HepG2 (cell line): ENCODE measurements at regions not wholly inside any gene's neighbourhood (a gene's known extent, or its start where the extent isn't known, plus 50 kb on each side); places are given as distances from the start of the nearest gene placed in this dataset.
A peak's percentile ranks its signal among the peaks of the same experiment; 100 is the strongest.

Experiments used
- ATAC-seq: fragments of 200-7000 bp; cut with Tn5 transposase; 3 replicates; pipeline ENCODE4 v1.9.1; 2020; ENCODE audit warnings: mild to moderate bottlenecking, moderate library complexity
- BruUV-seq: library from RNA; stranded (reverse); fragments of 400-500 nt; replicated peaks from 2 replicates; lab custom pipeline; 2021; lab: Mats Ljungman, UMichigan
- CTCF ChIA-PET: fragments of 300-600 bp; formaldehyde crosslinking; extraction: SDS; loops from one replicate; lab custom pipeline; 2021; ENCODE audit warnings: low total read pairs, inconsistent platforms, low intra/inter-chr PET ratio; lab: Yijun Ruan, JAX
- POLR2A ChIA-PET: fragments of 350-600 bp; sonication (Branson Sonifier 250); formaldehyde crosslinking; loops from one replicate; lab custom pipeline; 2020; ENCODE audit warnings: antibody characterized with exemption, inconsistent platforms; lab: Yijun Ruan, JAX
- DNase-seq: peaks from one replicate; pipeline ENCODE4 v3.0.0-alpha.2; 2015; ENCODE audit warnings: low spot score
- FAIRE-seq: peaks from 3 replicates; lab custom pipeline; 2011; peaks lifted over from hg19 to GRCh38; lab: Jason Lieb, UNC
- H2AFZ ChIP-seq: one replicate; pipeline ENCODE4 v1.6.1; 2011; ENCODE audit warnings: low read length, inconsistent platforms
- H3K27ac ChIP-seq: fragments of 300-600 bp; 3 replicates; pipeline ENCODE4 v1.8.0; 2011; ENCODE audit warnings: mixed run types, mild to moderate bottlenecking, mixed read lengths, low read length, inconsistent platforms; ENCODE audit not compliant: insufficient read depth; ENCODE audit errors: extremely low read length
- H3K27me3 ChIP-seq, 2 experiments: fragments of 200-600 bp in 1 of 2; 2 replicates in 1 of 2; 3 replicates in 1 of 2; pipeline versions ENCODE4 v1.6.0 to v1.8.0; 2011; ENCODE audit warnings: low read length in 2 of 2, mild to moderate bottlenecking in 2 of 2, moderate library complexity in 2 of 2, inconsistent platforms in 1 of 2; ENCODE audit not compliant: insufficient read depth in 2 of 2, control insufficient read depth in 1 of 2
- H3K36me3 ChIP-seq, 2 experiments: fragments of 200-600 bp in 1 of 2; replicated peaks in 1 of 2; 2 replicates in 1 of 2; 3 replicates in 1 of 2; pipeline versions ENCODE4 v1.5.1 to v1.8.0; 2011; ENCODE audit warnings: low read length in 2 of 2, inconsistent platforms in 1 of 2; ENCODE audit not compliant: insufficient read depth in 2 of 2, control insufficient read depth in 1 of 2
- H3K4me1 ChIP-seq: 2 replicates; pipeline ENCODE4 v1.5.1; 2012; ENCODE audit warnings: low read length, inconsistent platforms; ENCODE audit not compliant: insufficient read depth
- H3K4me2 ChIP-seq: 2 replicates; pipeline ENCODE4 v1.6.0; 2011; ENCODE audit warnings: low read depth, low read length, inconsistent platforms
- H3K4me3 ChIP-seq, 3 experiments: fragments of 200-600 bp in 1 of 3; sonication (generic), shearing (Covaris generic) in 1 of 3; replicated peaks in 1 of 3; 2 replicates each; pipeline ENCODE4 v1.5.1; 2011 to 2016; ENCODE audit warnings: low read length in 3 of 3, inconsistent platforms in 2 of 3, low read depth in 2 of 3, mild to moderate bottlenecking in 2 of 3, control low read depth in 1 of 3, mixed read lengths in 1 of 3; ENCODE audit not compliant: insufficient read depth in 1 of 3
- H3K79me2 ChIP-seq: one replicate; pipeline ENCODE4 v1.6.1; 2011; ENCODE audit warnings: low read length, inconsistent platforms; ENCODE audit not compliant: insufficient read depth
- H3K9ac ChIP-seq: 2 replicates; pipeline ENCODE4 v1.6.0; 2011; ENCODE audit warnings: mild to moderate bottlenecking, low read depth, low read length, inconsistent platforms; ENCODE audit not compliant: insufficient read depth
- H3K9me3 ChIP-seq: 2 replicates; pipeline ENCODE4 v1.5.1; 2012; ENCODE audit warnings: mild to moderate bottlenecking, low read length
- H4K20me1 ChIP-seq: 2 replicates; pipeline ENCODE4 v1.6.0; 2011; ENCODE audit warnings: inconsistent platforms, mild to moderate bottlenecking, low read length, moderate library complexity; ENCODE audit not compliant: insufficient read depth
- CBFB ChIP-seq: sonication (generic); formaldehyde crosslinking; IDR thresholded peaks from 2 replicates; pipeline ENCODE4 v1.4.0; 2020; ENCODE audit warnings: missing genetic modification reagents
- HBP1 ChIP-seq: IDR thresholded peaks from 2 replicates; pipeline ENCODE4 v1.6.1; 2016; ENCODE audit warnings: low read depth, control low read depth
- NFIC ChIP-seq: IDR thresholded peaks from 2 replicates; pipeline ENCODE4 v1.6.1; 2012; ENCODE audit warnings: mild to moderate bottlenecking, low read length, inconsistent platforms
- SETDB1 ChIP-seq: sonication (generic); formaldehyde crosslinking; IDR thresholded peaks from 2 replicates; pipeline ENCODE4 v1.5.1; 2020; ENCODE audit warnings: missing genetic modification reagents, mild to moderate bottlenecking, borderline replicate concordance
- SNAPC2 ChIP-seq: sonication (generic); formaldehyde crosslinking; IDR thresholded peaks from 2 replicates; pipeline ENCODE4 v1.8.1; 2022; ENCODE audit warnings: mild to moderate bottlenecking, missing genetic modification reagents
- WIZ ChIP-seq: sonication (generic); formaldehyde crosslinking; IDR thresholded peaks from 2 replicates; pipeline ENCODE4 v1.5.1; 2020; ENCODE audit warnings: mild to moderate bottlenecking, missing genetic modification reagents
- XRCC5 ChIP-seq: fragments of 200-400 bp; formaldehyde crosslinking; optimal IDR thresholded peaks from 2 replicates; pipeline ENCODE3; 2017; ENCODE audit warnings: mild to moderate bottlenecking, low read length
- ZBTB7A ChIP-seq: sonication (generic); formaldehyde crosslinking; IDR thresholded peaks from 2 replicates; pipeline ENCODE4 v1.8.0; 2022; ENCODE audit warnings: mild to moderate bottlenecking, missing genetic modification reagents
- ZNF354B ChIP-seq: sonication (generic); formaldehyde crosslinking; IDR thresholded peaks from 2 replicates; pipeline ENCODE4 v1.8.0; 2022; ENCODE audit warnings: mild to moderate bottlenecking, missing genetic modification reagents
- ZNF574 ChIP-seq: sonication (generic); formaldehyde crosslinking; IDR thresholded peaks from 2 replicates; pipeline ENCODE4 v1.4.0; 2020; ENCODE audit warnings: missing genetic modification reagents
- ZNF619 ChIP-seq: sonication (generic); formaldehyde crosslinking; IDR thresholded peaks from 2 replicates; pipeline ENCODE4 v1.4.0; 2020; ENCODE audit warnings: mild to moderate bottlenecking, missing genetic modification reagents
- ZNF788 ChIP-seq: sonication (generic); formaldehyde crosslinking; IDR thresholded peaks from 2 replicates; pipeline ENCODE4 v1.5.0; 2020; ENCODE audit warnings: mild to moderate bottlenecking, missing genetic modification reagents, borderline replicate concordance
- ZSCAN9 ChIP-seq: IDR thresholded peaks from 2 replicates; pipeline ENCODE4 v1.6.1; 2016; ENCODE audit warnings: borderline replicate concordance
- WGBS: methylation state at CpG from one replicate; pipeline ENCODE4 v1.1.6; 2017; ENCODE audit warnings: low lambda C conversion rate; 5-methylcytosine and 5-hydroxymethylcytosine counted together
- in situ Hi-C: cut with HindIII; loops from 2 replicates; pipeline ENCODE4 v1.10.0; 2017; ENCODE audit warnings: low pct_unique_long_range_greater_than_20kb; ENCODE audit not compliant: extremely low pct_ligation_motif_present
- intact Hi-C: fragments of 100-400 bp; cut with micrococcal nuclease; formaldehyde crosslinking; loops from one replicate; pipeline ENCODE4 v1.10.0; 2022; ENCODE audit not compliant: unreplicated experiment
- TF ChIP-seq, protein P1 (sequence below): sonication (generic); formaldehyde crosslinking; IDR thresholded peaks from 2 replicates; pipeline ENCODE4 v1.4.0; 2020; ENCODE audit warnings: missing genetic modification reagents, borderline replicate concordance

DNA sequence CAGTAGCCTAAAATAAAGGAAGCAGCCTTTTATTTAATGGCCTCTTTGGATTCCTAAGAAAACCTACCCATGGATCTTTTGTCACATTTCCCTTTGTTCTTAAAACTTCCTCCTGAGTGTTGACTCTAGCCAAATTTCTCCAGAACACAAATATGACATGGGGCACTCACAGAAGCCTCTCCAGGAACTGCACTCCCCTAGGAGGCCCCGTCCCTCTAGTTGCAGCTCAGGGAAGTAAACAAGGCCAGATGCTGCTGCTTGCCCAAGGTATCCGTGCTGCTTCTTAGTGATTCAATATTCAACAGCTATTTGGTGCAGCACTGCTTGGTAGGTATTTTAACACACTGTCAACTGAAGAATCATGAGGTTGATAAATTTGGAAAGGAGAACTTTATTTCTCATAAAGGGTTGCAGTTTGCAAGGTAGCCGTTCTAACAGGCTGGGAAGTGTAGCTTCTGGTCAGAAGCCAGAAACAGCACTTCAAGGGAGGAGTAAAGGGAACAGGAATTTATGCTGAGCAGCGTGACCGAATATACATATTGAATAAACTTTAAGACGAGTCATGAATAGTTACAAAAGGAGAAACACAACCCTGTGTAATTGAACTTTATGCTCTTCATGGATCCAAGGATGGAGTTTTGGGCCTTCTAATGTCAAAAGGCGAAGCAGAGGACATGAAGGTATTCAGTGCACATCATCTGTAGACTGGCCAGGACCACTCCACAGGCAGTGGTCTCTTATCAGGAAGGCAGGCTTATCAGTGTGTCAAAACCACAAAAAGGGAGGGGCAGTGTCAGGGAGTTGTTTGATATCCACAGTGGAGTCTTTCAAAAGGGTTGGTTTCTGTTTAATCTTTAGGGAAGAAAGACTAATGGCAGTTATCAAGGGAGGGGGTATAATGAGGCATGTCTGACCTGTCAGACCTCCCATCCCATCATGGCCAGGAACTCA is 63.3 kb downstream of the CD24 start:
- Histone ChIP-seq H4K20me1 (no peaks in the 10 kb centered on the region), H3K4me2 (peak overlapping the region; percentile 61), H3K79me2 (no peaks in the 10 kb centered on the region), H3K27me3 (peaks cover 0 to 5% of the 10 kb centered on the region in 2 experiments; a peak in 2 of 5 replicates), H3K27ac (no peak overlapping the region), H2AFZ (no peak overlapping the region), H3K9ac (no peak overlapping the region), H3K36me3 (no peaks in the 10 kb centered on the region), H3K9me3 (peaks cover 8% of the 10 kb centered on the region; the same call in 1 of the 2 replicates), H3K4me1 (peaks cover 43% of the 10 kb centered on the region), H3K4me3 (no peak overlapping the region)
- ATAC-seq = peak; percentile 77
- in situ Hi-C loops = no loop called here
- POLR2A ChIA-PET = interaction anchor here (0.5 kb wide), 1 partner anchor 10 kb away, joined by 3 read pairs; no protein-coding TSS in a partner anchor
- FAIRE-seq = no peak
- DNase-seq = peak; percentile 89
- WGBS = 2% methylated on average over 7 of the region's 7 CpGs
- intact Hi-C loops = loop anchor here (10.0 kb wide), 1 partner anchor 286 kb away; the partner anchor contains the start of genes QRSL1 and RTN4IP1
- BruUV-seq = no TSS peak
- CTCF ChIA-PET = no interaction called here
- TF ChIP-seq ZNF619 (CRISPR knock-in tag) = no peak
- TF ChIP-seq SNAPC2 (CRISPR knock-in tag) = no peak
- TF ChIP-seq ZBTB7A (CRISPR knock-in tag) = no peak
- peak; percentile 12 for TF ChIP-seq XRCC5
- TF ChIP-seq CBFB (CRISPR knock-in tag) = peak; percentile 94; the same call in 1 of the 2 replicates
- TF ChIP-seq WIZ (CRISPR knock-in tag) = no peak
- TF ChIP-seq, protein P1, sequence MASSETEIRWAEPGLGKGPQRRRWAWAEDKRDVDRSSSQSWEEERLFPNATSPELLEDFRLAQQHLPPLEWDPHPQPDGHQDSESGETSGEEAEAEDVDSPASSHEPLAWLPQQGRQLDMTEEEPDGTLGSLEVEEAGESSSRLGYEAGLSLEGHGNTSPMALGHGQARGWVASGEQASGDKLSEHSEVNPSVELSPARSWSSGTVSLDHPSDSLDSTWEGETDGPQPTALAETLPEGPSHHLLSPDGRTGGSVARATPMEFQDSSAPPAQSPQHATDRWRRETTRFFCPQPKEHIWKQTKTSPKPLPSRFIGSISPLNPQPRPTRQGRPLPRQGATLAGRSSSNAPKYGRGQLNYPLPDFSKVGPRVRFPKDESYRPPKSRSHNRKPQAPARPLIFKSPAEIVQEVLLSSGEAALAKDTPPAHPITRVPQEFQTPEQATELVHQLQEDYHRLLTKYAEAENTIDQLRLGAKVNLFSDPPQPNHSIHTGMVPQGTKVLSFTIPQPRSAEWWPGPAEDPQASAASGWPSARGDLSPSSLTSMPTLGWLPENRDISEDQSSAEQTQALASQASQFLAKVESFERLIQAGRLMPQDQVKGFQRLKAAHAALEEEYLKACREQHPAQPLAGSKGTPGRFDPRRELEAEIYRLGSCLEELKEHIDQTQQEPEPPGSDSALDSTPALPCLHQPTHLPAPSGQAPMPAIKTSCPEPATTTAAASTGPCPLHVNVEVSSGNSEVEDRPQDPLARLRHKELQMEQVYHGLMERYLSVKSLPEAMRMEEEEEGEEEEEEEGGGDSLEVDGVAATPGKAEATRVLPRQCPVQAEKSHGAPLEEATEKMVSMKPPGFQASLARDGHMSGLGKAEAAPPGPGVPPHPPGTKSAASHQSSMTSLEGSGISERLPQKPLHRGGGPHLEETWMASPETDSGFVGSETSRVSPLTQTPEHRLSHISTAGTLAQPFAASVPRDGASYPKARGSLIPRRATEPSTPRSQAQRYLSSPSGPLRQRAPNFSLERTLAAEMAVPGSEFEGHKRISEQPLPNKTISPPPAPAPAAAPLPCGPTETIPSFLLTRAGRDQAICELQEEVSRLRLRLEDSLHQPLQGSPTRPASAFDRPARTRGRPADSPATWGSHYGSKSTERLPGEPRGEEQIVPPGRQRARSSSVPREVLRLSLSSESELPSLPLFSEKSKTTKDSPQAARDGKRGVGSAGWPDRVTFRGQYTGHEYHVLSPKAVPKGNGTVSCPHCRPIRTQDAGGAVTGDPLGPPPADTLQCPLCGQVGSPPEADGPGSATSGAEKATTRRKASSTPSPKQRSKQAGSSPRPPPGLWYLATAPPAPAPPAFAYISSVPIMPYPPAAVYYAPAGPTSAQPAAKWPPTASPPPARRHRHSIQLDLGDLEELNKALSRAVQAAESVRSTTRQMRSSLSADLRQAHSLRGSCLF (CRISPR knock-in tag) = no peak
- no peak for TF ChIP-seq ZNF788 (CRISPR knock-in tag)
- no peak for TF ChIP-seq ZSCAN9
- TF ChIP-seq HBP1 (CRISPR knock-in tag) = no peak
- no peak for TF ChIP-seq ZNF354B (CRISPR knock-in tag)
- no peak for TF ChIP-seq SETDB1 (CRISPR knock-in tag)
- TF ChIP-seq NFIC = no peak
- TF ChIP-seq ZNF574 (CRISPR knock-in tag) = no peak
